HG03469 (cell line): ENCODE measurements at regions not wholly inside any gene's neighbourhood (a gene's known extent, or its start where the extent isn't known, plus 50 kb on each side); places are given as distances from the start of the nearest gene placed in this dataset.

ENCODE experiments used
- ATAC-seq: cut with Tn5 transposase; IDR thresholded peaks from one replicate; pipeline ENCODE4 v1.9.1; 2021; ENCODE audit warnings: mild to moderate bottlenecking, moderate library complexity, moderate number of reproducible peaks; ENCODE audit not compliant: unreplicated experiment

- ATAC-seq, result no peak
These were observed 426.0 kb downstream of the GALC start for GRCh38 chr14:87566991-87567390.

- no peak for ATAC-seq
These were observed 445.4 kb downstream of the GALC start for GRCh38 chr14:87547536-87547935.

- ATAC-seq, result no peak
These were observed 450.7 kb downstream of the GALC start for GRCh38 chr14:87542288-87542687.

DNA sequence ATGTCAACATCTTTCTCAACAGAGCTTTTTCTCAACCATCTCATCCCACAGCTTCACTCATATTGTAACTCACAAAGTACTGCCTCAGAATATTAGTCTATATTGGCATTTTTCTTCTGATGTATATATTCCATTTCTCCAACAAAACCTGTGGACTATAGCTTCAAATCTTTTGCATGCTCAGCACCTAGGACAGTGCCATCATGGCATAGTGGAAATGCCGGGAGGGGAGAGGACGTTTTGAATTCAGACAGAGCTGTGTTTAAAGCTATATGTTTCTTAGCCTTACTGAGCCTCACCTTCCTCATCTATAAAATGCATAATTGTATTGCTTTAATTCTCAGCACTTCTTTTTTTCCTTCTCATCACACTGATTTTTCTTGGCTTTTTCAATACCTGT lies 452.6 kb downstream of the GALC start:
- no peak for ATAC-seq

- ATAC-seq, result no peak
These were observed 463.9 kb downstream of the GALC start for GRCh38 chr14:87529081-87529480.

DNA sequence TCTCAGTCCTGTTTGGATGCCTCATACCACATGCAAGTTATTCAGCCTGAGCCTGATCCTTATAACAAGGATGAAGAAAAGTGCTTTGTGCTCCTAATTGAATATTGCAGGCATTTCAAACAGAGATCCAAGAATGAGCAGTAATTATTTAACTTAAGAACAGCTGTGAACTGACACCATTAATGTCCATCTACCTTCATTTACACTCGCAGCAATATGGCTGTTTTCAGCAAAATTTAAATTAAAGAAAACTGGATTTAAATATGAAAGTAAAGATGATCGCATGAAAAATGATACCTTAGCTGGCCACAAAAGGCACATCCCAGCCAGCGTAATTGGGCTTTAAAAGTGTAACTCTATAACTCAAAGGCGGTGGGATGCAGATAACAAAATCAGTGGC lies 466.3 kb downstream of the GALC start:
- ATAC-seq, result no peak

GRCh38 chr14:87524011-87524410 lies 469.0 kb downstream of the GALC start:
- ATAC-seq, result no peak

GRCh38 chr14:87522575-87522974 lies 470.4 kb downstream of the GALC start:
- no peak for ATAC-seq

- ATAC-seq, result no peak
These were observed 484.6 kb downstream of the GALC start for GRCh38 chr14:87508333-87508732.

DNA sequence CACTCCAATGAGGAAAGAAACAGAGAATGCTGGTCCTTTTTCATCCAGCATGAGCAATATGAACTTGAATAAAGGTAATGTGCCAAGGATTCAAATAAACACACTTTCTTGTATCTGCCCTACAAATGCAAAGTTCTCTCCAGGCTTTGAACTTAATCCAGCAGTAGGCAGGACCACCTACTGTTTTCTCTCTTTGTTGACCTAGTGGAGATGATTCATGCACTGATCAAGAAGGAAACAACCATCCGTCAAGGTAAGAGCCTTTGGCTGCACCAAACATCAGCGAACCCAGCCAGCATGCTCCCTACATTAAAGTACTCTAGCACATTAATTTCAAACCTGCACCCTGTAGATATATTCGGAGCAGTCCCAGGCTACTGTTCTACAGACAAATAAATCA lies 489.3 kb downstream of the GALC start:
- no peak for ATAC-seq

DNA sequence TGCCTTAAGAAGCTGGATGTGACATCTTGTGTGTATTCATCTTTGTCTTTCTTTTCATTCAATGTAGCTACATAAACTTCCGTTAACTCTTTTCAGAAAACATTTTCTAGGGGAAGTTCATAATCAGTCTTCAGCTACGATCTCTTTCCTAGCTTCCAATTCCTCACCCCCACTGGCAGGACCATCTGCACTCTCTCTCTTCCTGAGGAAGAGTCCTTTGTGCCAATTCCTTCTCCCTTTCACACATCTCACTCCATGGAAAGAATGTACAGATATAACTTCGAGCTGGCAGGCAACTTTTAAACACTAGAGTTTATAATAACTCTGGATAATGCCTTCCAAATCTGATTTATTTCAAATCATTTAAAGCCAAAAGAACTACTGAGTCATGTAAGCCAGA lies 495.7 kb downstream of the GALC start:
- no peak for ATAC-seq

- no peak for ATAC-seq
These were observed 499.0 kb downstream of the GALC start for GRCh38 chr14:87494010-87494409.

- ATAC-seq, result no peak
These were observed 500.4 kb downstream of the GALC start for GRCh38 chr14:87492561-87492960.

DNA sequence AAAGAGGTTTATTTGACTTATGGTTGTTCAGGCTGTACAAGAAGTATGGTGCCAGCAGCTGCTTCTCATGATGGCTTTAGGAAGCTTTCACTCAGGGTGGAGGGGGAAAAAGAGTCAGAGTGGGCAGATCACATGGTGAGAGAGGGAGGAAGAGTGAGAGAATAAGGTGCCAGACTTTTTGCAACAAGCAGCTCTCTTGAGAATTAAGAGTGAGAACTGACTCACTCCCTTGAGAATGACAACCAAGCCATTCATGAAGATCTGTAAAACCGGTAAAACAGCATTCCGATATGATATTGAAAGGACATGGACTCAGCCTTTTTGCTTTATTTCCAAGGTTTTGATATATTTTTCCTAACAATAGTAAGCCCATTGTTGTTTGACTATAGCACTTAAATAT lies 501.2 kb downstream of the GALC start:
- no peak for ATAC-seq

- no peak for ATAC-seq
These were observed 503.7 kb downstream of the GALC start for GRCh38 chr14:87489196-87489819.

DNA sequence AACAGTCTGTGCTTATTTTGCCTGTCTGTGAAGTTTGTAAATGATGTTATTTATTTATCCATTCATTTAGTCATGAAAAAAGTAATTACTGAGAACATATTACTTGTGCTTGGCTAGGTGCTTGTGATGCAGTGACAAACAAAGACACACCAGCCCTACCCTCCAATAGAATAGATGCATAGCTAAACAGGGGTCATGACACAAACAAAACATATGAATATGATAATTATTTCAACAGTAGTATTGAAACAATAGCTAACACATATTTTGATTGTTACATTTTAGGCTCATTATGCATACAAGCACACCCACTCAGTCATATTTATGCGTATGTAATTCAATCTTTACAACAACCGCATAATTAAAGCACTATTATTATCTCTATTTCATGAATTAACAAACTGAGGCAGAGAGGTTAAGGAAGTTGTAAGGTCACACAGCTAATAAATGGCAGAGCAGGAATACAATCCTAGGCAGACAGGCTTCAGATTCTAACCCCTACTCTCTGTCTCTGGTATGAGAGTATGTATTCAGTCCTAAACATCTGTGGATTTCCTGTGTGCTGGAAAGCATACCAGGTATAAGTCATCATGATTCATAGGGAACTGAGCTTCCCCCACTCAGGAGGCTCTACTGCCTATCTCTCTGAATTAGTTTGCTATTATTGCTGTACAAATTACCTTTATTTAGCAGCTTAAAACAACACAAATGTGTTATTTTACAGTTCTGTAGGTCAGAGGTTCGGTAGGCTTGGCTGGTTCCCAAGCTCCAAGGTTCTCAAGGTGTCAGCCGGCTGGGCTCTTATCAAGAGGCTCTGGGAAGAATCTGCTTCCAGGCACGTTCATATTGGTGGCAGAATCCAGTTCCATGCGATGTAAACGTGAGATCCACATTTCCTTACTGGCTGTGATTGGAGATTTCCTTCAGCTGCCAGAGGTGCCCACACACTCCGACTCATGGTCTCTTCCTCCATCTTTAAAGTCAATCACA lies 509.4 kb downstream of the GALC start:
- no peak for ATAC-seq

DNA sequence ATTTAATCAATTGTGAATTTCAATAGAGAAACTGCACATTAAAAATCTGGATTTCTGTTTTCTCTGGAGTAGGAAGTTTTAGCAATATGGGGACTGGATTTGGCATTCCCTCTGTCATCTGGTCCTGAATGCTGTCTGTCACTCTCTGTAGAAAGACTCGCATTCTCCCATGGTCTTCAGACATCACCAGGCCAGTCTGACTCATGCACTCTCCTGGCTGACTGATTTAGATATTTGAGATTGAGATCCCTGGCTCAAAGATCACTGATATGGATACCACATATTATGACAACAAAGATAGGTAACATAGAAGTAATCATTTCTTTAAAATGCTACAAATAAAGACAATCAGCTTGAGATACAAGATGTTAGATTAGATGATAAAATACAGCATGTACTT lies 524.5 kb downstream of the GALC start:
- ATAC-seq, result no peak

GRCh38 chr14:87467578-87467977 lies 525.4 kb downstream of the GALC start:
- ATAC-seq, result no peak

GRCh38 chr14:87465770-87466169 lies 527.2 kb downstream of the GALC start:
- no peak for ATAC-seq

DNA sequence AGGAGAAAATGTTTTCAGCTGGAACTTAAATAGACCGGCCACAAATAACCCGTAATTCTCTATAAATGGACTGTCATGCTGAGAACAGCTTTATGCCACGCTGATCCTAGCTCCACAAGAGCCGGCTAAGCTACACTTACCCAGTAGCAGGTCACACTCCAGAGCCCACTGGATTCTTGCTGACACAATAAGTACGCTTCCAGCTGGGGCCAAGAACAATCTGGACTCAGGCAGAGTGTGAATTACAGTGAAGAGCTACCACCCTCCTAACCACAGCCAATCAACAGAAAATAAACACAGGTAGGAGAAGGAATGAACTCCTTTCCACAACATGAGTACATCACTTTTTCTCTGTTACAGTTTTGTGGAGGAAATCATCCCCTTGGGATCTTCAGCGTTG lies 531.3 kb downstream of the GALC start:
- no peak for ATAC-seq

DNA sequence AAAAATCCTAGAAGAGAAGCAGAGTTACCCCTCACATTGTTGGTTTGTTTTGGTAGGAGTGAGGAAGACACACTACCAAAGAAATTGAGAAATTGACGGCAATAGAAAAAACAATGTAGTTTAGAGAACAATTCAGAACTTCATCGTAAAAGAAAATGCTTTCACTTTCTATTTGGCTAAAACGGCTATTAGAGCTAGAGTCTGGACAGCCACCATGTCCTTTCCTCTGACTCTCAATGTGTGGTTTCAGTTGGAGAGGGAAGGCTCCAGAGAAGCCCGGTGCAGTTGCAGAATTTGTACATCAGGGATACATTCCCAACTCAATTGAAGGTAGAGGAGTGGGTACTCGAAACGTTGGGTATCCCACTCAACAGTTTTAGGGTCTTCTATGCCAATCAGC lies 535.3 kb downstream of the GALC start:
- ATAC-seq, result no peak

DNA sequence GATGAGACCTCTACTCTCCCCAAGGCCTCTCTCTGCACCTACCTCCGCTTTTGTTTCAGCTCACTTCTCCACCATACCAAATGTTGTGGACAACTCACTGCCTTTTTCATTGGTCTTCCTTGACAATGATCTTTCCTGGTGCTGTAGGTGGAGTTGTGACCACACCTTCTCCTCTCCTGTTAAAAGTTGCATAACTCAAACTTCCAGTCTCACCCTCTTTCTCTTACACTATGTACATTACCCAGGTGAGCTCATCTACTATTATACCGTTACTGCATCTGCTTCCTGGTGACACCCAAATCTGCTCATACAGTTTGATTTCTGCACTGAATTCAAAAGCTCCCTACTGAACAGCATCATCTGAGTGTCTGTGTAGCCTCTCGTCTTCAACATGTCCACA lies 542.8 kb downstream of the GALC start:
- ATAC-seq, result no peak
